ENCODE measurements at regions not wholly inside any gene's neighbourhood (a gene's known extent, or its start where the extent isn't known, plus 50 kb on each side); places are given as distances from the start of the nearest gene placed in this dataset.
A peak's percentile ranks its signal among the peaks of the same experiment; 100 is the strongest.

- ChIA-PET CTCF (no interaction called here), POLR2A (no interaction called here)
- Histone ChIP-seq H3K4me3 (ENCODE audit: low read depth in 2 of 2, low read length in 1 of 2) (no peak overlapping the region), H3K27me3 (ENCODE audit: insufficient read depth) (no peaks in the 10 kb centered on the region), H3K36me3 (replicated peaks in 1 of 2; ENCODE audit: control insufficient read depth in 1 of 2, insufficient read depth in 2 of 2, low read length in 1 of 2) (no peaks in the 10 kb centered on the region), H3K79me2 (ENCODE audit: insufficient read depth) (no peaks in the 10 kb centered on the region), H3K4me1 (ENCODE audit: control insufficient read depth in 1 of 2, insufficient read depth in 2 of 2, low read depth in 1 of 2, low read length in 1 of 2) (no peaks in the 10 kb centered on the region), H3K9me2 (no peaks in the 10 kb centered on the region), H3K9me3 (no peaks in the 10 kb centered on the region), H4K20me1 (ENCODE audit: insufficient read depth) (no peaks in the 10 kb centered on the region), H3K9ac (no peak overlapping the region), H2AFZ (ENCODE audit: low read depth) (no peak overlapping the region), H3K4me2 (no peak overlapping the region), H3K27ac (ENCODE audit: low read depth in 2 of 2, low read length in 1 of 2) (no peak overlapping the region), H3F3A (replicated peaks; ENCODE audit: insufficient read depth) (no peaks in the 10 kb centered on the region)
- no peak for TF ChIP-seq FOXJ3 (CRISPR knock-in tag; IDR thresholded peaks at IDR 0.05)
- no peak for TF ChIP-seq TAF1 (IDR thresholded peaks at IDR 0.05; ENCODE audit: borderline replicate concordance, low read depth, low read length)
- TF ChIP-seq ELF1 (IDR thresholded peaks at IDR 0.05): no peak
- TF ChIP-seq YY1 (IDR thresholded peaks at IDR 0.05; ENCODE audit: low read depth): no peak
- no peak for TF ChIP-seq POLR2AphosphoS5 (IDR thresholded peaks at IDR 0.05; ENCODE audit: low read depth, low read length)
- no peak for TF ChIP-seq EZH2phosphoT487 (IDR thresholded peaks at IDR 0.05; ENCODE audit: borderline replicate concordance, low read depth)
- no peak for TF ChIP-seq USF1 (IDR thresholded peaks at IDR 0.05; ENCODE audit: borderline replicate concordance, low read depth)
- no peak for TF ChIP-seq FOSL2 (IDR thresholded peaks at IDR 0.05; ENCODE audit: borderline replicate concordance, low read depth)
- TF ChIP-seq FOXM1 (IDR thresholded peaks at IDR 0.05; ENCODE audit: low read depth): no peak
- TF ChIP-seq CHD2 (IDR thresholded peaks at IDR 0.05; ENCODE audit: low read length, partially characterized antibody): no peak
- no peak for TF ChIP-seq NRF1 (IDR thresholded peaks at IDR 0.05; ENCODE audit: low read depth, low read length)
- no peak for TF ChIP-seq MAX (IDR thresholded peaks at IDR 0.05; ENCODE audit: low read depth)
- TF ChIP-seq MXI1 (IDR thresholded peaks at IDR 0.05; ENCODE audit: low read depth, low read length): no peak
- TF ChIP-seq SMC3 (IDR thresholded peaks at IDR 0.05; ENCODE audit: low read depth, low read length): no peak
- TF ChIP-seq RAD21 (IDR thresholded peaks at IDR 0.05; ENCODE audit: low read length): no peak
- no peak for TF ChIP-seq GABPA (IDR thresholded peaks at IDR 0.05; ENCODE audit: low read depth)
- no peak for TF ChIP-seq TCF12 (IDR thresholded peaks at IDR 0.05)
- no peak for DNase-seq
- WGBS (ENCODE audit: low lambda C conversion rate): 38% methylated on average over 1 of the region's 1 CpG
These were observed 98.4 kb upstream of the PREP start for GRCh38 chr6:105501246-105501645.

GRCh38 chr6:105500693-105501092 lies 97.8 kb upstream of the PREP start:
- Histone ChIP-seq H3K9me2 (no peaks in the 10 kb centered on the region), H3K4me3 (ENCODE audit: low read depth in 2 of 2, low read length in 1 of 2) (no peak overlapping the region), H3K27ac (ENCODE audit: low read depth in 2 of 2, low read length in 1 of 2) (no peak overlapping the region), H2AFZ (ENCODE audit: low read depth) (no peak overlapping the region), H3K9me3 (no peaks in the 10 kb centered on the region), H3K36me3 (replicated peaks in 1 of 2; ENCODE audit: control insufficient read depth in 1 of 2, insufficient read depth in 2 of 2, low read length in 1 of 2) (no peaks in the 10 kb centered on the region), H4K20me1 (ENCODE audit: insufficient read depth) (no peaks in the 10 kb centered on the region), H3F3A (replicated peaks; ENCODE audit: insufficient read depth) (no peaks in the 10 kb centered on the region), H3K79me2 (ENCODE audit: insufficient read depth) (no peaks in the 10 kb centered on the region), H3K4me2 (no peak overlapping the region), H3K4me1 (ENCODE audit: control insufficient read depth in 1 of 2, insufficient read depth in 2 of 2, low read depth in 1 of 2, low read length in 1 of 2) (no peaks in the 10 kb centered on the region), H3K9ac (no peak overlapping the region), H3K27me3 (ENCODE audit: insufficient read depth) (no peaks in the 10 kb centered on the region)
- POLR2A ChIA-PET: no interaction called here
- TF ChIP-seq NRF1 (IDR thresholded peaks at IDR 0.05; ENCODE audit: low read depth, low read length) (no peak), CTCF (IDR thresholded peaks at IDR 0.05) (0 out of 2 replicates have a peak, but pooled peaks have one; percentile 10)
- no peak for DNase-seq
- CTCF ChIA-PET: no interaction called here
- 38% methylated on average over 1 of the region's 1 CpG for WGBS (ENCODE audit: low lambda C conversion rate)
